Transverse colon (tissue), 4 donors: ENCODE measurements at regions not wholly inside any gene's neighbourhood (a gene's known extent, or its start where the extent isn't known, plus 50 kb on each side); places are given as distances from the start of the nearest gene placed in this dataset.

Experiments
- DNase-seq: peaks from one replicate; pipeline ENCODE4 v3.0.0-alpha.2; 2019
- H3K27ac ChIP-seq, 4 donors: fragments of 200-600 bp; sonication (generic); 2 replicates each; pipeline ENCODE4 v1.5.1; 2016 to 2018; ENCODE audit warnings: inconsistent platforms in 4 of 4
- H3K27me3 ChIP-seq: fragments of 200-600 bp; sonication (generic); 2 replicates; pipeline ENCODE4 v1.5.1; 2017; ENCODE audit warnings: inconsistent platforms
- H3K36me3 ChIP-seq, 4 donors: fragments of 200-600 bp; sonication (generic); 2 replicates each; pipeline ENCODE4 v1.5.1; 2017 to 2019; ENCODE audit warnings: inconsistent platforms in 4 of 4
- H3K4me1 ChIP-seq, 4 donors: fragments of 200-600 bp; sonication (generic); 2 replicates each; pipeline ENCODE4 v1.5.1; 2017 to 2020; ENCODE audit warnings: inconsistent platforms in 4 of 4
- H3K4me3 ChIP-seq, 4 donors: fragments of 200-600 bp; sonication (generic); 1 replicate in 1 of 4; 2 replicates in 3 of 4; pipeline versions ENCODE4 v1.5.1 to v1.6.1; 2017 to 2019; ENCODE audit warnings: inconsistent platforms in 4 of 4
- H3K9me3 ChIP-seq, 2 donors: fragments of 200-600 bp; sonication (generic); 2 replicates each; pipeline ENCODE4 v1.5.1; 2017 to 2019; ENCODE audit warnings: inconsistent platforms in 2 of 2
- CTCF ChIP-seq, 5 experiments: fragments of 200-600 bp in 3 of 5; fragments of 450-650 bp in 2 of 5; sonication (generic) in 3 of 5; IDR thresholded peaks; 1 replicate in 2 of 5; 2 replicates in 3 of 5; pipeline ENCODE4 v1.5.1; 2016 to 2017; ENCODE audit warnings: antibody characterized with exemption in 5 of 5, inconsistent platforms in 3 of 5, mild to moderate bottlenecking in 2 of 5, moderate library complexity in 1 of 5
- EP300 ChIP-seq: sonication (generic); formaldehyde crosslinking; IDR thresholded peaks from one replicate; pipeline ENCODE4 v1.6.1; 2017; ENCODE audit warnings: antibody characterized with exemption, low read depth
- POLR2A ChIP-seq: fragments of 450-650 bp; IDR thresholded peaks from one replicate; pipeline ENCODE4 v1.6.1; 2016; ENCODE audit warnings: antibody characterized with exemption, mild to moderate bottlenecking, moderate library complexity
- POLR2AphosphoS5 ChIP-seq, 3 donors: sonication (generic); formaldehyde crosslinking; IDR thresholded peaks; one replicate each; pipeline ENCODE4 v1.6.1; 2016; ENCODE audit warnings: antibody characterized with exemption in 3 of 3
- WGBS, 2 donors: methylation state at CpG; one replicate each; pipeline ENCODE4 v1.1.5; 2018; ENCODE audit warnings: low coverage in 1 of 2; 5-methylcytosine and 5-hydroxymethylcytosine counted together
- in situ Hi-C, 4 donors: fragments of 200-750 bp; cut with MboI; loops; one replicate each; pipeline versions ENCODE4 v1.15.0 to v1.15.1; 2017; ENCODE audit warnings: low sequenced_read_pairs in 3 of 4, low pct_ligation_motif_present in 1 of 4, low pct_unique_long_range_greater_than_20kb in 1 of 4
- intact Hi-C: fragments of 100-400 bp; cut with DNase I; formaldehyde crosslinking; loops from one replicate; pipeline ENCODE4 v1.15.1; 2023; ENCODE audit warnings: low total_unique reads
- small RNA-seq, 4 donors: library from RNA; depleted of rRNA; stranded (forward); fragments of <200 nt; gene quantifications; one replicate each; pipeline ENCODE3, GENCODE V24; 2016

DNA sequence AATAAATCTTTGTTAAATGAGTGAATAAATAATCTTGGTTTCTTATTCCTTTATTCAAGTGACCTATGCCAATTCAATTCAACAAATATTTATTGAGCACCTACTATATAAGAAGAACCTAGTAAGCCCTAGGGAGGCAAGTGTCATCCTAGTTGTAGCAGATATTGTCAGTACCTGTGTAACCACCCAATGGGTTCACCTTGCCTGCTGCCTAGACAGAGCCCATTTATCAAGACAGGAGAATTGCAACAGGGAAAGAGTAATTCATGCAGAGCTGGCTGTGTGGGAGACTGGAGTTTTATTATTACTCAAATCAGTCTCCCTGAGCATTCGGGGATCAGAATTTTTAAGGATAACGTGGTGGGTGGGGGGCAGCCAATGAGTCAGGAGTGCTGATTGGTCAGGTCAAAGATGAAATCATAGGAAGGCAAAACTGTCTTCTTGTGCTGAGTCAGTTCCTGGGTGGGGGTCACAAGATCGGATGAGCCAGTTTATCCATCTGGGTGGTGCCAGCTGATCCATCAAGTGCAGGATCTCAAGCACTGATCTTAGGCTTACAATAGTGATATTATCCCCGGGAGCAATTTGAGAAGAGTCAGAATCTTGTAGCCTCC, 53.8 kb upstream of the KCNA3 start:
- no peak overlapping the region for H3K27ac ChIP-seq
- H3K36me3 ChIP-seq, result no peaks in the 10 kb centered on the region
- no peaks in the 10 kb centered on the region for H3K9me3 ChIP-seq
- intact Hi-C loops, result no loop called here
- H3K27me3 ChIP-seq, result no peaks in the 10 kb centered on the region
- 86% methylated on average over 4 of the region's 4 CpGs; no CpG with 5 or more reads in 1 of the 2 donors for WGBS, 2 donors
- no peak for TF ChIP-seq EP300
- TF ChIP-seq POLR2AphosphoS5 (IDR thresholded peaks at IDR 0.05), result no peak
- TF ChIP-seq POLR2A, result no peak
- TF ChIP-seq CTCF (IDR thresholded peaks at IDR 0.05), result no peak
- H3K4me3 ChIP-seq, result no peak overlapping the region
- DNase-seq, result no peak
- H3K4me1 ChIP-seq, result peaks cover 0 to 6% (median 0%) of the 10 kb centered on the region in 4 donors
- in situ Hi-C loops, result no loop called here

GRCh38 chr1:110727246-110727645, 52.5 kb upstream of the KCNA3 start:
- no peak for DNase-seq
- WGBS, 2 donors, result 14 to 57% methylated on average over 1 to 3 of the region's 3 CpGs
- Histone ChIP-seq H3K27ac (no peak overlapping the region), H3K36me3 (no peaks in the 10 kb centered on the region), H3K27me3 (no peaks in the 10 kb centered on the region), H3K9me3 (no peaks in the 10 kb centered on the region), H3K4me3 (no peak overlapping the region), H3K4me1 (peaks cover 0 to 6% (median 0%) of the 10 kb centered on the region in 4 donors)
- intact Hi-C loops, result no loop called here
- TF ChIP-seq EP300, result no peak
- no peak for TF ChIP-seq CTCF (IDR thresholded peaks at IDR 0.05)
- in situ Hi-C loops, result no loop called here

GRCh38 chr1:110726755-110727154, 52.0 kb upstream of the KCNA3 start:
- Histone ChIP-seq H3K27ac (no peak overlapping the region), H3K4me1 (peaks cover 0 to 6% (median 0%) of the 10 kb centered on the region in 4 donors), H3K36me3 (no peaks in the 10 kb centered on the region), H3K27me3 (no peaks in the 10 kb centered on the region), H3K9me3 (no peaks in the 10 kb centered on the region), H3K4me3 (no peak overlapping the region)
- no peak for DNase-seq
- intact Hi-C loops, result no loop called here
- TF ChIP-seq POLR2A, result no peak
- TF ChIP-seq POLR2AphosphoS5 (IDR thresholded peaks at IDR 0.05), result no peak
- TF ChIP-seq CTCF (IDR thresholded peaks at IDR 0.05), result no peak
- TF ChIP-seq EP300, result no peak
- in situ Hi-C loops, result no loop called here

Small RNA genes in the stretch of these regions (small RNA-seq; reads per million reads assigned to genes)
- gene RF00019, result 0 reads per million in 4 donors
